NCI-H146 treated with DMSO at 0.1 percent for 48 hours (cell line): ENCODE measurements at regions not wholly inside any gene's neighbourhood (a gene's known extent, or its start where the extent isn't known, plus 50 kb on each side); places are given as distances from the start of the nearest gene placed in this dataset.

Experiments used
- DNase-seq: peaks from one replicate; lab custom pipeline; 2025; ENCODE audit not compliant: unreplicated experiment; lab: John Stamatoyannopoulos, UW

DNA sequence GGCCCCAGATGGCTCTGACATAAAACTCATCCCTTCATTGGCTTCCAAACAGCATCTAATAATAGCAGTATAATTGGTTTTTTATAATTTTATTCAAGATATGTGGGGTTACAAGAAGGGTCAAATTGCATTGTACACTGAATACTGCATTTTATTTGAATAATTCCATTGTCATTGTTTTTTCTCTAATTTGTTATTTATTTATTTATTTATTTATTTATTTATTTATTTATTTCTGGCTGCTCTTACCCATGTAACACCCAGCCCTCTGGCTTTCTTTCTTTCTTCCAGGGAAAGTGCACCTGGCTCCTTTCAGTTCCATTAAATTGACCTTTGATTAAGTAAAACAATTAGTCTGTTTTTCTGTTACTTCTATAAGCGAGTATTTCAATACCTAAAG lies 210.1 kb downstream of the CDH9 start:
- DNase-seq = no peak

DNA sequence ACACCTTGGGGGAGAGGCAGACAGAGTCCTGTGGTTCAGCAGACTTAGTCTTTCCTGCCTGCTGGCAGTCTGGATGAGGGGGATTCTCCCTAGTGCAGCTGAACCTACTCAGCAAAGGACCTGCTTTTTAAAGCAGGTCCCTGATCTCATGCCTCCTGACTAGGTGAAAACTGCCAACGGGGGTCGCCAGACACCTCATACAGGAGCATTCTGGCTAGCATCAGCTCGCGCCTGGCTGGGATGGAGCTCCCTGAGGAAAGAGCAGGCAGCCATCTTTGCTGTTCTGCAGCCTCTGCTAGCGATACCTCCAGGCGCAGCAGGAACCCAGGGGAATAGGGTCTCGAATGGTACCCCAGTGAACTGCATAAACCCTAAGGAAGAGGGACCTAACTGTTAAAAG lies 225.2 kb downstream of the CDH9 start:
- DNase-seq = no peak

- DNase-seq = no peak
Measured at GRCh38 chr5:26812714-26813113, 225.7 kb downstream of the CDH9 start.

DNA sequence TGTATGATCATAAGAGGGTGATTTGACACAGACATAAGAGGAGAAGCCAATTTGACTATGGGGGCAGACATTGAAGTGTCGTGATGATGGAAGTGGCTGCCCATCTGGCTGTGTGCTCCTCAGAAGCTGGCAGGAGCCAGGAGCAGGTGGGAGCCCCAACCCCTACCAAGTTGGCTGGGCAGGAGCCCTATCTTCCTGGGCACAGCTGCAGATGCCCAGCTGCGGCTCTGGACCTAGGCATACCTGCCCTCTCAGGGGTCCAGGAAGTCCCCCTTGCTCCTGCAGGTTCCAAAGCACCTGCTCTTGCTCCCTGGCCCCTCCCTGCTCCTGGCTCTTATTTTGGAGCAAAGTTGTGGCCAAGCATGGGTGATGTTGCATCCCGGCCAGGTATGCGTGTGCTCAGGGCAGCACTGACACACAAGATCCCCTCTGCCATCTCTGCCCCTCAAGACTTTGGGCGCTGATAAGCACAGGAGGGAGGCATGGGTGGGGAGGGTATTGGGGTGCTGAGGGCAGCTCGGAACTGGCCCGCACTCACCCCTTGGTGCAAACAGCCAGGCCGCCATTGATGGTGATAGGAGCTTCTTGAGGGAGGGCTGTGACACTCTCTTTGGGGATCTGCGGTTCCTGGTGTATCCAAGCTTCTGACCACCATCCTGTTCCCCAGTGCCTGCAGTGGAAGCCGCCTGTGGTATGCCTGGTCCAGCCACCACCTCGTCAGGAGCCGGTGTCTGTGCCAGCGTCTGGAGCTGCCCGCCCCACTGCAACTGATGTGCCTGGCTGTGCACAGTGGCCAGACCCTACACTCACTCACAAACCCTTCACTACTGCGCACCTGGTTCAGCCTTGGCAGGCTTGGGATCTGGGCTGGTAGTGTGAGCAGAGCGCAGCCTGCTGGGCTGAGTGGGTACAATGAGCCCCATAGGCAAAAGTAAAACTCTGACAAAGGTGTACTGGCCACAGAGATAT lies 230.9 kb downstream of the CDH9 start:
- no peak for DNase-seq

DNA sequence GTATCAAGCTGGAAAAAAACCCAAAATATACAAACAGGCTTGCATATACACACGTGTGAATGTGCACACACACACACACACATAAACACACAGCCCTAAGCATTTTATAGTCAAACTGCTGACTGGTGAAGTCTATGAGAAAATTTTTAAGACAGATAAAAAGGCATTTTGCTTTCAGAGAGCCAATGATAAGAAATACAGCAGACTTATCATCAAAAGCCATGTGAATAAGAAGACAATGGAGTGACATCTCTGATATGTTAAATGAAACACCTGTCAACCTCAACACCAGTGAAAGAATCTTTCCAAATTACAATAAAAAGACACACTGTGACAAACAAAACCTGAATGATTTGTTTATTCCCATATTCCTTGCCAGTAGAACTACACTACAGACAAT lies 233.3 kb downstream of the CDH9 start:
- DNase-seq = peak; percentile 13

GRCh38 chr5:26802944-26803343 lies 235.4 kb downstream of the CDH9 start:
- no peak for DNase-seq

- DNase-seq = no peak
Measured at GRCh38 chr5:26791433-26791832, 247.0 kb downstream of the CDH9 start.

DNA sequence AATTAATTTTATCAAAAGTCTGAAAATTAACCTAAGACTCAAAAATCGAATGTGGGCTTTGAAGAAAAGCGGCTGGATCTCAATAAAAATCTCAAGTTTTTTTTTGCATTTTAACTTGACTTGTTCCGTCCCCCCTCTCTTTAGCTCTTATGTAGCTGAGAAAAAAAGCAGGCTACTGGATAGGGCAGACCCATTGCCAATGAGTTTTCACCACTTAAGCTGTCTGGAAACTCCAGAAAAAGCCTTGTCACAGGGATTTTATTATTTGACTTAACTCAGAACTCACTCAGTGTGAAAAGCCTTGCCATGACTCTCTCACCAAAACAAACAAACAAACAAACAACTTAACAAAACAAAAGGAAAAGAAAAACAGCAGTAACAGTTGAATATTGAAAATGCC lies 247.4 kb downstream of the CDH9 start:
- no peak for DNase-seq

DNA sequence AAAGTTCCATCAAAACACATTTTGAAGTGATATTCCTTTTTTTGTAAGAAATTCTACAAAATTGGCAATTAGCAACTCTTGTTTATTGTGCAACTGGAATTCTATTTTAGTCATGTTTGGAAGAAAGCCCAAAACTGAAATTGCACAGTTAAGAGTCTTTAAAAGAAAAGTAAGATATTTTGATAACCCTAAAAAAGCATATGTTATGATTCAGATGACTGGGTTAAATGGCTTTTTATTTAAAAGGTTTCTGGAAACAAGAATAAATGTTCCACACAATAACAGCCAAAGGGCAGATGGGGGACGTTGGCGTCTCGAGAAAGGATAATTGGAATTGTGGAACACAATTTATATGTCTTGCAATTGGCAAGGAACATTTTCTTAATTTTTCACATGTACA lies 275.2 kb downstream of the CDH9 start:
- DNase-seq = no peak

DNA sequence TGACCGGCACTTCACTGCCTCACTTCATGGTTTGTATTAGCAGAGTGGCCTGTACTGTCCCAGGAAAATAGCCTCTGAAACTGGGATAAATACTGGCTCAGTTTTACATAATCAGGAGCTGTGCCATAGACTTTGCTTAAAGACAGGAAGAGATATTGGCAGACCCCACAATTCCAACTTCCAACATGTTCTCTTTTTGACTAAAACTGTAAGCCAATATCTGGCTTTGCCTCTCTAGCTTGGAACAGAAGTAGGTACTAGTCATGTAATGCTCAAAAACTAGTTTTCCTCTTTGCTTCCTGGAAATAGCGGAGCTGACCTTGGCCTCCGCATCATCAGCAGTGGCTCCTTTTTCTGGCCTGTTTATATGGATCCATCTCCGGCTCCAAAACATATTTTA lies 276.9 kb downstream of the CDH9 start:
- DNase-seq = no peak

DNA sequence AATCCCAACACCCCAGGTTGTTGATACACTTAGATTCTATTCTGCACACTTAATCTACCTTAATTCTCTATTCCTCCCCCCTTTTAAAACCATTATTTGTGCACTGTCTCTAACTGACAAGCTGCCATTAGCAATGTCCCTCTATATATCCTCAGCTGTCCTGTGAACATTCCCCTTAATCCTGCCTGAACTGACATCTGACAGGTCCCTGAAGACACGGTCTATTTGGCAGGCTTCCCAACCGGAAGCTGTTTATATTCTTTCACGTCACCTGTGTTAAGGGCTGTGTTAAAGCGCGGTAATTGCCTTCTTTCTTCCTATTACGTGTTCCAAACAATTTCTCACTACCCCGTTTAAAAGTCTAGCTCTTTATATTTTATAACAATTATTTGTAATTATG lies 277.3 kb downstream of the CDH9 start:
- DNase-seq = peak; percentile 68

DNA sequence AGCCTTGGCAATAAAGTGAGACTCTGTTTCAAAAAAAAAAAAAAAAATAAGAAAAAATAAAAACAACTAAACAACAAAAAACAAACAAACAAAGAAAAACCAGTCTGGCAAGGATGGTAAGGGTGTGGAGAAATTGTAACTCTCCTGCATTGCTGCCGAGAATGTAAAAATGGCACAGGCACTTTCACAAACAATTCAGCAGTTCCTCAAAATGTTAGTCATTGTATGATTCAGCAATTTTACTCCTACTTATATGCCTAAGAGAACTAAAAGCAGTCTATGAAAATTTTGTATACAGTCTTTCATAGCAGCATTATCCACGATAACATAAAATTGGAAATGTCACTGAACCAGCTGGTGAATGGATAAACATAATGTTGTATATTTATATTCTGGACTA lies 280.4 kb downstream of the CDH9 start:
- DNase-seq = no peak

GRCh38 chr5:26749829-26750228 lies 288.6 kb downstream of the CDH9 start:
- DNase-seq = no peak

DNA sequence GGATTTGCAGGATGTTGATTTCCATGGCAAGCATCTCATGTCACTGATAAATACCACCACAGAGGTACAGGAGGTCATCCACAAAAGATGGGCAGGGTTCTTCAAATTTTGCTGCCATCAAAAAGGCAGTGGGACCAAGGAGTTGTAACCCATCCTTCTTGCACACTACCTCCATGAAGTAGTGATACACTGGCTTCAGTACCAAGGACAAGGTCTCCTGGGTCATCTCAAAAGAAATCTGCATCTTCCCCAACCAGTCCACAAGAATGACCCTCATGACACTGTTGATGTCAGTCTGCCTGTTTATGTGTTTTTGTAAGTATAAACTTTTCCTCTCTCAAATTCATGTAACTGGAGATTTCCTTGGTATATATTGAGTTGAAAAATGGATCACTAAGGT lies 298.2 kb downstream of the CDH9 start:
- no peak for DNase-seq

- DNase-seq = peak; percentile 73
Measured at GRCh38 chr5:26737348-26738265, 300.8 kb downstream of the CDH9 start.

- DNase-seq = no peak
Measured at GRCh38 chr5:26727916-26728315, 310.5 kb downstream of the CDH9 start.

GRCh38 chr5:26719803-26720202 lies 318.6 kb downstream of the CDH9 start:
- no peak for DNase-seq

DNA sequence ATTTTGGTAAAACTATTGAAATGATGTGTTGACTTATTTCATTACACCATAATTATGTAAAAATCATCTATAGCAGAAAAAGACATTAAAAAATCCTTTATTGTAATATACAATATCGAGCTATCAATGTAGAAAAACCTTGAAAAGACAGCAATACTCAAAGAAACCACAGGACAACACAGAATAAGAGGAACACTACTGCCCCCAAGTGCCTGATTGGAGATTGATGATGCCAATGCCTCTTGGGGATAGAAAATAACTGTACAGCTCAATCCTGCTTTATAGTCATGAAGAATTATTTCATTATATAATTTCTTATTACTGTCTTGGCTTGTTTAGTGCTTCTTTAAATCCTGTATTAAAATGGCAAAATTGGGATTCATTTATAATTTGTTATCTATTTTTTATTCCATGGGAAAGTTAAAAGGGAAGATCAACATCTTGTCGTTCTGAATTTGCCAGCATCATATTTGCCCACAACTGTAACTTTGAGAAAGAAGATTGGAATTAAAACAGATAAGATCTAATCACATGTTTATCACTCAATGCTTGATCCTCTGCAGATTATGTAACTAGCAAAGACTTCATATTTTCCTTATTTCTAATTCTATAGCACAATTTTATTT lies 337.5 kb downstream of the CDH9 start:
- peak; percentile 67 for DNase-seq

GRCh38 chr5:26692952-26693351 lies 345.4 kb downstream of the CDH9 start:
- no peak for DNase-seq

DNA sequence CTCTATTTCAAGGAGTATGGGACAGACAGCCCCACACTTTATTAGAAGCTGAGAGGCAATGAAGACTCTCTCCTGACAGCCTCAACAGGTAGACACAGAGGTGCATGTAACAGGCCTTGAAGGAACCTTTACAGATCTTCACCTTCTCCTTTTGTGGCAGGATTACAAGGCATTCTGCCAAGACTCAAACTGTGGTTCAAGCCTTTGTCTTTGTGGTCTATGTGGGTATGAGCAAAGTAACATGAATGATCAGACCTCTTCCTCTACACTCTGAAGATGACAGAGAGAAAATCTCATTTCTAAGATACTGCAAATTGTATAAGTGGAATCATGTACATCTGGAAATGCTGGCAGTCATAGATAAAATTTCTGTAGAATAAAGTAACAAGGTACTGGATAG lies 346.9 kb downstream of the CDH9 start:
- no peak for DNase-seq

GRCh38 chr5:26690511-26690910 lies 347.9 kb downstream of the CDH9 start:
- no peak for DNase-seq
